HUES6 (cell line): ENCODE measurements at regions not wholly inside any gene's neighbourhood (a gene's known extent, or its start where the extent isn't known, plus 50 kb on each side); places are given as distances from the start of the nearest gene placed in this dataset.

Experiments used
- H3K27ac ChIP-seq: 2 replicates; pipeline ENCODE4 v1.7.0; 2013; ENCODE audit warnings: low read depth, mild to moderate bottlenecking, low read length, inconsistent platforms
- H3K27me3 ChIP-seq: 2 replicates; pipeline ENCODE4 v1.6.1; 2013; ENCODE audit warnings: low read length; ENCODE audit not compliant: control insufficient read depth, insufficient read depth
- H3K36me3 ChIP-seq: 2 replicates; pipeline ENCODE4 v1.6.1; 2013; ENCODE audit warnings: low read length; ENCODE audit not compliant: control insufficient read depth, insufficient read depth
- H3K4me1 ChIP-seq: 2 replicates; pipeline ENCODE4 v1.6.1; 2013; ENCODE audit warnings: low read length; ENCODE audit not compliant: control insufficient read depth, insufficient read depth
- H3K4me3 ChIP-seq: 2 replicates; pipeline ENCODE4 v1.5.1; 2013; ENCODE audit warnings: low read depth, low read length
- H3K9ac ChIP-seq: one replicate; pipeline ENCODE4 v1.6.1; 2013; ENCODE audit warnings: mild to moderate bottlenecking, low read length
- H3K9me3 ChIP-seq: 2 replicates; pipeline ENCODE4 v1.6.1; 2013; ENCODE audit warnings: low read depth, low read length; ENCODE audit not compliant: control insufficient read depth, insufficient read depth

- no peak overlapping the region for H3K4me3 ChIP-seq
- peaks cover 10% of the 10 kb centered on the region; the same call in 1 of the 2 replicates for H3K9me3 ChIP-seq
- no peaks in the 10 kb centered on the region for H3K27me3 ChIP-seq
- H3K4me1 ChIP-seq: no peaks in the 10 kb centered on the region
- no peaks in the 10 kb centered on the region for H3K36me3 ChIP-seq
- H3K9ac ChIP-seq: no peak overlapping the region
- H3K27ac ChIP-seq: no peak overlapping the region
Measured at GRCh38 chr2:173547499-173547898, 192.8 kb downstream of the CDCA7 start.

- no peak overlapping the region for H3K27ac ChIP-seq
- no peaks in the 10 kb centered on the region for H3K36me3 ChIP-seq
Measured at GRCh38 chr2:173550143-173550542, 195.5 kb downstream of the CDCA7 start.

GRCh38 chr2:173552531-173552930, 197.9 kb downstream of the CDCA7 start:
- no peak overlapping the region for H3K9ac ChIP-seq

More at GRCh38 chr2:173550143-173550542, 195.5 kb downstream of the CDCA7 start:
- H3K4me3 ChIP-seq: no peak overlapping the region
- H3K27me3 ChIP-seq: no peaks in the 10 kb centered on the region
- H3K9me3 ChIP-seq: peaks cover 10% of the 10 kb centered on the region; the same call in 1 of the 2 replicates
- no peaks in the 10 kb centered on the region for H3K4me1 ChIP-seq
- H3K9ac ChIP-seq: no peak overlapping the region

GRCh38 chr2:173553593-173553992, 198.9 kb downstream of the CDCA7 start:
- H3K4me3 ChIP-seq: no peak overlapping the region
- no peaks in the 10 kb centered on the region for H3K4me1 ChIP-seq
- peaks cover 10% of the 10 kb centered on the region; the same call in 1 of the 2 replicates for H3K9me3 ChIP-seq
- no peaks in the 10 kb centered on the region for H3K36me3 ChIP-seq
- no peaks in the 10 kb centered on the region for H3K27me3 ChIP-seq
- no peak overlapping the region for H3K27ac ChIP-seq
- no peak overlapping the region for H3K9ac ChIP-seq

More at GRCh38 chr2:173552531-173552930, 197.9 kb downstream of the CDCA7 start:
- Histone ChIP-seq H3K27ac (no peak overlapping the region), H3K36me3 (no peaks in the 10 kb centered on the region), H3K27me3 (no peaks in the 10 kb centered on the region), H3K9me3 (peaks cover 10% of the 10 kb centered on the region; the same call in 1 of the 2 replicates), H3K4me3 (no peak overlapping the region), H3K4me1 (no peaks in the 10 kb centered on the region)

- H3K4me1 ChIP-seq: peaks cover 5% of the 10 kb centered on the region; the same call in 1 of the 2 replicates
- no peaks in the 10 kb centered on the region for H3K36me3 ChIP-seq
- no peaks in the 10 kb centered on the region for H3K27me3 ChIP-seq
- no peak overlapping the region for H3K4me3 ChIP-seq
- peaks cover 13% of the 10 kb centered on the region; the same call in 1 of the 2 replicates for H3K9me3 ChIP-seq
- H3K27ac ChIP-seq: no peak overlapping the region
- H3K9ac ChIP-seq: no peak overlapping the region
Measured at GRCh38 chr2:173555833-173556232, 201.2 kb downstream of the CDCA7 start.

- no peaks in the 10 kb centered on the region for H3K27me3 ChIP-seq
- no peaks in the 10 kb centered on the region for H3K36me3 ChIP-seq
- H3K27ac ChIP-seq: no peak overlapping the region
- peaks cover 5% of the 10 kb centered on the region; the same call in 1 of the 2 replicates for H3K4me1 ChIP-seq
- no peak overlapping the region for H3K9ac ChIP-seq
- 0 out of 2 replicates have a peak, but pooled peaks cover 4% of the 10 kb centered on the region for H3K9me3 ChIP-seq
- no peak overlapping the region for H3K4me3 ChIP-seq
Measured at GRCh38 chr2:173556816-173557215, 202.1 kb downstream of the CDCA7 start.

GRCh38 chr2:173557497-173557896, 202.8 kb downstream of the CDCA7 start:
- Histone ChIP-seq H3K27ac (no peak overlapping the region), H3K4me3 (no peak overlapping the region), H3K4me1 (peaks cover 5% of the 10 kb centered on the region; the same call in 1 of the 2 replicates), H3K27me3 (no peaks in the 10 kb centered on the region), H3K9ac (no peak overlapping the region), H3K36me3 (no peaks in the 10 kb centered on the region), H3K9me3 (0 out of 2 replicates have a peak, but pooled peaks cover 4% of the 10 kb centered on the region)

- Histone ChIP-seq H3K36me3 (no peaks in the 10 kb centered on the region), H3K4me3 (no peak overlapping the region), H3K9ac (no peak overlapping the region), H3K9me3 (no peaks in the 10 kb centered on the region), H3K4me1 (peaks cover 28% of the 10 kb centered on the region), H3K27ac (no peak overlapping the region), H3K27me3 (no peaks in the 10 kb centered on the region)
Measured at GRCh38 chr2:173567493-173567892, 212.8 kb downstream of the CDCA7 start.

- Histone ChIP-seq H3K9me3 (no peaks in the 10 kb centered on the region), H3K36me3 (no peaks in the 10 kb centered on the region), H3K4me1 (peaks cover 28% of the 10 kb centered on the region), H3K4me3 (no peak overlapping the region), H3K9ac (no peak overlapping the region), H3K27ac (no peak overlapping the region), H3K27me3 (no peaks in the 10 kb centered on the region)
Measured at GRCh38 chr2:173568054-173568453, 213.4 kb downstream of the CDCA7 start.

GRCh38 chr2:173571021-173571821, 216.5 kb downstream of the CDCA7 start:
- Histone ChIP-seq H3K9ac (no peak overlapping the region), H3K4me1 (peaks cover 28% of the 10 kb centered on the region), H3K4me3 (peak overlapping the region; percentile 17), H3K27me3 (no peaks in the 10 kb centered on the region), H3K27ac (no peak overlapping the region), H3K36me3 (no peaks in the 10 kb centered on the region), H3K9me3 (no peaks in the 10 kb centered on the region)

- Histone ChIP-seq H3K9ac (no peak overlapping the region), H3K27ac (no peak overlapping the region), H3K4me3 (0 out of 2 replicates have a peak overlapping the region, but pooled peaks have one; percentile 17)
Measured at GRCh38 chr2:173571887-173572680, 217.4 kb downstream of the CDCA7 start.

More at GRCh38 chr2:173571887-173572680, 217.4 kb downstream of the CDCA7 start:
- Histone ChIP-seq H3K4me1 (peaks cover 28% of the 10 kb centered on the region), H3K27me3 (no peaks in the 10 kb centered on the region), H3K9me3 (no peaks in the 10 kb centered on the region), H3K36me3 (no peaks in the 10 kb centered on the region)
